ENCODE measurements at regions not wholly inside any gene's neighbourhood (a gene's known extent, or its start where the extent isn't known, plus 50 kb on each side); places are given as distances from the start of the nearest gene placed in this dataset.
"Not testable (repeated sequence)": the region's sequence is repeated elsewhere in the genome, so short reads cannot be mapped to it uniquely, and the experiment has no call there.

GRCh38 chr3:118239253-118239652 is 795.4 kb downstream of the IGSF11 start:
- no peak for ATAC-seq
- intact Hi-C loops (cut with micrococcal nuclease), result no loop called here
- H3K9me3 ChIP-seq (ENCODE audit: control insufficient read depth in 2 of 3, low read length in 3 of 3), result peaks cover 0 to 6% (median 0%) of the 10 kb centered on the region in 3 experiments
- H3K4me3 ChIP-seq (ENCODE audit: low read length), result no peak overlapping the region
- H3K36me3 Mint-ChIP-seq, result no peaks in the 10 kb centered on the region
- no peaks in the 10 kb centered on the region for H3K36me3 ChIP-seq (ENCODE audit: control insufficient read depth in 2 of 3, insufficient read depth in 3 of 3, low read length in 3 of 3)
- no peaks in the 10 kb centered on the region for H3K27me3 ChIP-seq (ENCODE audit: control insufficient read depth in 2 of 2, insufficient read depth in 2 of 2, low read length in 2 of 2)
- CTCF ChIA-PET, result no interaction called here
- no peaks in the 10 kb centered on the region for H3K27me3 Mint-ChIP-seq
- POLR2A ChIA-PET, result no interaction called here
- H3K4me3 Mint-ChIP-seq, result no peak overlapping the region
- no peak for DNase-seq
- H3K27ac ChIP-seq (ENCODE audit: low read depth, low read length), result no peak overlapping the region
- H3K4me1 ChIP-seq (ENCODE audit: control insufficient read depth in 2 of 2, insufficient read depth in 2 of 2, low read length in 2 of 2), result no peaks in the 10 kb centered on the region
- no peak overlapping the region for H3K27ac Mint-ChIP-seq
- H3K9me3 Mint-ChIP-seq, result peaks cover 0 to 9% (median 0%) of the 10 kb centered on the region in 11 donors
- no peaks in the 10 kb centered on the region for H3K4me1 Mint-ChIP-seq

GRCh38 chr3:118244761-118245160 is 789.9 kb downstream of the IGSF11 start:
- no peaks in the 10 kb centered on the region for H3K27me3 Mint-ChIP-seq
- ATAC-seq (no peak), DNase-seq (no peak)
- ChIA-PET CTCF (no interaction called here), POLR2A (no interaction called here)
- peaks cover 0 to 22% (median 4%) of the 10 kb centered on the region in 11 donors for H3K9me3 Mint-ChIP-seq
- no peak overlapping the region for H3K4me3 Mint-ChIP-seq
- no peaks in the 10 kb centered on the region for H3K4me1 Mint-ChIP-seq
- Histone ChIP-seq H3K4me3 (ENCODE audit: low read length) (no peak overlapping the region), H3K9me3 (ENCODE audit: control insufficient read depth in 2 of 3, low read length in 3 of 3) (peaks cover 0 to 6% (median 0%) of the 10 kb centered on the region in 3 experiments), H3K36me3 (ENCODE audit: control insufficient read depth in 2 of 3, insufficient read depth in 3 of 3, low read length in 3 of 3) (no peaks in the 10 kb centered on the region), H3K27me3 (ENCODE audit: control insufficient read depth in 2 of 2, insufficient read depth in 2 of 2, low read length in 2 of 2) (no peaks in the 10 kb centered on the region), H3K27ac (ENCODE audit: low read depth, low read length) (no peak overlapping the region), H3K4me1 (ENCODE audit: control insufficient read depth in 2 of 2, insufficient read depth in 2 of 2, low read length in 2 of 2) (no peaks in the 10 kb centered on the region)
- no peaks in the 10 kb centered on the region for H3K36me3 Mint-ChIP-seq
- intact Hi-C loops (cut with micrococcal nuclease), result no loop called here
- H3K27ac Mint-ChIP-seq, result no peak overlapping the region

- Mint-ChIP-seq H3K9me3 (peaks cover 0 to 22% (median 4%) of the 10 kb centered on the region in 11 donors), H3K27ac (no peak overlapping the region), H3K27me3 (no peaks in the 10 kb centered on the region), H3K4me1 (no peaks in the 10 kb centered on the region), H3K36me3 (no peaks in the 10 kb centered on the region), H3K4me3 (no peak overlapping the region)
- CTCF ChIA-PET, result no interaction called here
- no peaks in the 10 kb centered on the region for H3K27me3 ChIP-seq (ENCODE audit: control insufficient read depth in 2 of 2, insufficient read depth in 2 of 2, low read length in 2 of 2)
- peaks cover 0 to 6% (median 0%) of the 10 kb centered on the region in 3 experiments for H3K9me3 ChIP-seq (ENCODE audit: control insufficient read depth in 2 of 3, low read length in 3 of 3)
- intact Hi-C loops (cut with micrococcal nuclease), result no loop called here
- H3K36me3 ChIP-seq (ENCODE audit: control insufficient read depth in 2 of 3, insufficient read depth in 3 of 3, low read length in 3 of 3), result no peaks in the 10 kb centered on the region
- H3K4me1 ChIP-seq (ENCODE audit: control insufficient read depth in 2 of 2, insufficient read depth in 2 of 2, low read length in 2 of 2), result no peaks in the 10 kb centered on the region
- no peak for DNase-seq
- no peak overlapping the region for H3K4me3 ChIP-seq (ENCODE audit: low read length)
- POLR2A ChIA-PET, result no interaction called here
- H3K27ac ChIP-seq (ENCODE audit: low read depth, low read length), result no peak overlapping the region
- no peak for ATAC-seq
These were observed 789.3 kb downstream of the IGSF11 start for GRCh38 chr3:118245312-118245711.

GRCh38 chr3:118258850-118259249 is 775.8 kb downstream of the IGSF11 start:
- H3K27ac ChIP-seq (ENCODE audit: low read depth, low read length); H3K9me3 ChIP-seq (ENCODE audit: control insufficient read depth in 2 of 3, low read length in 3 of 3); DNase-seq; H3K4me1 ChIP-seq (ENCODE audit: control insufficient read depth in 2 of 2, insufficient read depth in 2 of 2, low read length in 2 of 2); H3K4me3 ChIP-seq (ENCODE audit: low read length); POLR2A ChIA-PET; H3K4me1 Mint-ChIP-seq; H3K36me3 Mint-ChIP-seq; H3K27ac Mint-ChIP-seq; H3K4me3 Mint-ChIP-seq; CTCF ChIA-PET; intact Hi-C loops (cut with micrococcal nuclease); H3K27me3 ChIP-seq (ENCODE audit: control insufficient read depth in 2 of 2, insufficient read depth in 2 of 2, low read length in 2 of 2); H3K36me3 ChIP-seq (ENCODE audit: control insufficient read depth in 2 of 3, insufficient read depth in 3 of 3, low read length in 3 of 3); H3K27me3 Mint-ChIP-seq; ATAC-seq: not testable (repeated sequence)
- peaks cover 1 to 45% (median 14%) of the 10 kb centered on the region in 11 donors for H3K9me3 Mint-ChIP-seq

- DNase-seq (no peak), ATAC-seq (no peak)
- H3K9me3 Mint-ChIP-seq, result peaks cover 1 to 47% (median 10%) of the 10 kb centered on the region in 11 donors
- no peaks in the 10 kb centered on the region for H3K27me3 Mint-ChIP-seq
- Histone ChIP-seq H3K4me1 (ENCODE audit: control insufficient read depth in 2 of 2, insufficient read depth in 2 of 2, low read length in 2 of 2) (no peaks in the 10 kb centered on the region), H3K27ac (ENCODE audit: low read depth, low read length) (no peak overlapping the region), H3K9me3 (ENCODE audit: control insufficient read depth in 2 of 3, low read length in 3 of 3) (no peaks in the 10 kb centered on the region), H3K36me3 (ENCODE audit: control insufficient read depth in 2 of 3, insufficient read depth in 3 of 3, low read length in 3 of 3) (no peaks in the 10 kb centered on the region), H3K27me3 (ENCODE audit: control insufficient read depth in 2 of 2, insufficient read depth in 2 of 2, low read length in 2 of 2) (no peaks in the 10 kb centered on the region), H3K4me3 (ENCODE audit: low read length) (no peak overlapping the region)
- ChIA-PET POLR2A (no interaction called here), CTCF (no interaction called here)
- no peak overlapping the region for H3K4me3 Mint-ChIP-seq
- no peak overlapping the region for H3K27ac Mint-ChIP-seq
- intact Hi-C loops (cut with micrococcal nuclease), result no loop called here
- H3K36me3 Mint-ChIP-seq, result no peaks in the 10 kb centered on the region
- no peaks in the 10 kb centered on the region for H3K4me1 Mint-ChIP-seq
These were observed 771.7 kb downstream of the IGSF11 start for GRCh38 chr3:118262800-118263402.

- no peaks in the 10 kb centered on the region for H3K36me3 ChIP-seq (ENCODE audit: control insufficient read depth in 2 of 3, insufficient read depth in 3 of 3, low read length in 3 of 3)
- H3K4me3 ChIP-seq (ENCODE audit: low read length), result no peak overlapping the region
- no peaks in the 10 kb centered on the region for H3K4me1 ChIP-seq (ENCODE audit: control insufficient read depth in 2 of 2, insufficient read depth in 2 of 2, low read length in 2 of 2)
- CTCF ChIA-PET, result no interaction called here
- no peaks in the 10 kb centered on the region for H3K27me3 ChIP-seq (ENCODE audit: control insufficient read depth in 2 of 2, insufficient read depth in 2 of 2, low read length in 2 of 2)
- no peak overlapping the region for H3K27ac ChIP-seq (ENCODE audit: low read depth, low read length)
- H3K27ac Mint-ChIP-seq, result no peak overlapping the region
- no peaks in the 10 kb centered on the region for H3K27me3 Mint-ChIP-seq
- POLR2A ChIA-PET, result no interaction called here
- H3K9me3 Mint-ChIP-seq, result peaks cover 0 to 42% (median 12%) of the 10 kb centered on the region in 11 donors
- DNase-seq (no peak), ATAC-seq (no peak)
- H3K9me3 ChIP-seq (ENCODE audit: control insufficient read depth in 2 of 3, low read length in 3 of 3), result no peaks in the 10 kb centered on the region
- H3K36me3 Mint-ChIP-seq, result peaks cover 0 to 3% (median 0%) of the 10 kb centered on the region in 5 donors
- no peaks in the 10 kb centered on the region for H3K4me1 Mint-ChIP-seq
- no peak overlapping the region for H3K4me3 Mint-ChIP-seq
- intact Hi-C loops (cut with micrococcal nuclease), result no loop called here
These were observed 767.1 kb downstream of the IGSF11 start for GRCh38 chr3:118267588-118267987.

- Histone ChIP-seq H3K27ac (ENCODE audit: low read depth, low read length) (no peak overlapping the region), H3K4me3 (ENCODE audit: low read length) (no peak overlapping the region), H3K27me3 (ENCODE audit: control insufficient read depth in 2 of 2, insufficient read depth in 2 of 2, low read length in 2 of 2) (no peaks in the 10 kb centered on the region), H3K9me3 (ENCODE audit: control insufficient read depth in 2 of 3, low read length in 3 of 3) (no peaks in the 10 kb centered on the region), H3K36me3 (ENCODE audit: control insufficient read depth in 2 of 3, insufficient read depth in 3 of 3, low read length in 3 of 3) (no peaks in the 10 kb centered on the region), H3K4me1 (ENCODE audit: control insufficient read depth in 2 of 2, insufficient read depth in 2 of 2, low read length in 2 of 2) (no peaks in the 10 kb centered on the region)
- intact Hi-C loops (cut with micrococcal nuclease), result no loop called here
- ATAC-seq (no peak), DNase-seq (no peak)
- H3K4me1 Mint-ChIP-seq, result no peaks in the 10 kb centered on the region
- H3K4me3 Mint-ChIP-seq, result no peak overlapping the region
- H3K9me3 Mint-ChIP-seq, result peaks cover 0 to 30% (median 11%) of the 10 kb centered on the region in 11 donors
- POLR2A ChIA-PET, result no interaction called here
- CTCF ChIA-PET, result no interaction called here
- peaks cover 0 to 3% (median 0%) of the 10 kb centered on the region in 5 donors for H3K36me3 Mint-ChIP-seq
- H3K27me3 Mint-ChIP-seq, result no peaks in the 10 kb centered on the region
- no peak overlapping the region for H3K27ac Mint-ChIP-seq
These were observed 765.0 kb downstream of the IGSF11 start for GRCh38 chr3:118269537-118270125.

Data from naive thymus-derived CD4-positive, alpha-beta T cell (primary cell).